ENCODE measurements at regions not wholly inside any gene's neighbourhood (a gene's known extent, or its start where the extent isn't known, plus 50 kb on each side); places are given as distances from the start of the nearest gene placed in this dataset.
"Not testable (repeated sequence)": the region's sequence is repeated elsewhere in the genome, so short reads cannot be mapped to it uniquely, and the experiment has no call there.

DNA sequence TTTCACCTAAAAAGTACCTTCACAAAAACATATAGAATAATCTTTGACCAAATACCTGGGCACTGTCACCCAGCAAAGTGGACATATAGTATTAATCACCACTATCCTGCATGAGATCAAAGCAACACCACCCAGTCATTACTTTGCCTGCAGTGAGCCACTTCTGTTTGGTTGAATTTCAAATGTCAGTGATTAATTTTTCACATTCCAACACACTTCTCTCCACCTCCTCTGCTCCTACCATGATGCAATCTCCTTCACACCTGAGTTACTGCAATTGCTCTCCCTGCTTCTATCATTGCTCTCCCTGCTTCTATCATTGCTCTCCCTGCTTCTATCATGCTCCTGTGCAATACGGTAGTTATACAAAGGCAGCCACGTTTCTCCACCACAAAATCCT, 106.1 kb upstream of the NETO1 start:
- H3K9me3 ChIP-seq, result no peaks in the 10 kb centered on the region
- in situ Hi-C loops (cut with MboI; ENCODE audit: low pct_ligation_motif_present in 1 of 4, low pct_unique_long_range_greater_than_20kb in 1 of 4, low sequenced_read_pairs in 3 of 4), result no loop called here
- DNase-seq, result no peak
- no peaks in the 10 kb centered on the region for H3K36me3 ChIP-seq
- no peak overlapping the region for H3K27ac ChIP-seq
- H3K4me1 ChIP-seq, result no peaks in the 10 kb centered on the region
- TF ChIP-seq CTCF (IDR thresholded peaks at IDR 0.05), result no peak
- TF ChIP-seq POLR2AphosphoS5 (IDR thresholded peaks at IDR 0.05), result no peak
- no peak for TF ChIP-seq POLR2A (IDR thresholded peaks at IDR 0.05)
- TF ChIP-seq EP300 (IDR thresholded peaks at IDR 0.05; ENCODE audit: low read depth), result no peak
- 69 to 73% methylated on average over 2 of the region's 2 CpGs for WGBS, 2 donors (ENCODE audit: low coverage in 1 of 2)
- H3K27me3 ChIP-seq, result no peaks in the 10 kb centered on the region
- intact Hi-C loops (cut with DNase I; ENCODE audit: low total_unique reads), result no loop called here
- no peak overlapping the region for H3K4me3 ChIP-seq

DNA sequence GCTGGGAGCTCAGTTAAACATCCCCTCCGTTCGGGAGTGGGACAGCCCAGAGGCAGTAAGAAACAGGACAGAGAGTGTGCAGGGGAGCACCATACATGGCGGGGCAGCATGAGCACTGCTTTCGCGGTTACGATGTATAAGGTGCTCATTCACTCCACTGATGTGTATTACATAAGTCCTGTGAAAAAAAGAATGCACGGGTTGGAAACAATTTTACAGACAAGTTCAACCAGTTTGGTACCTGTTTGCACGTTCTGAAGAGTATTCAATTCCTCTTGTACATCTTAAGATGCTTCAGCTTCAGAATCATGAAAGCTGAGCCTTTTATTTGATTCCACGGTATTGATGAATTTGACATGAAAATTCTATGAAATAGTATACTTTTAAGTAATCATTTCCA, 97.8 kb upstream of the NETO1 start:
- 59 to 71% methylated on average over 4 to 9 of the region's 9 CpGs for WGBS, 2 donors (ENCODE audit: low coverage in 1 of 2)
- intact Hi-C loops (cut with DNase I; ENCODE audit: low total_unique reads), result no loop called here
- no peak overlapping the region for H3K4me3 ChIP-seq
- H3K27me3 ChIP-seq, result no peaks in the 10 kb centered on the region
- no peaks in the 10 kb centered on the region for H3K36me3 ChIP-seq
- in situ Hi-C loops (cut with MboI; ENCODE audit: low pct_ligation_motif_present in 1 of 4, low pct_unique_long_range_greater_than_20kb in 1 of 4, low sequenced_read_pairs in 3 of 4), result no loop called here
- no peaks in the 10 kb centered on the region for H3K4me1 ChIP-seq
- H3K27ac ChIP-seq, result no peak overlapping the region
- no peak for DNase-seq
- no peaks in the 10 kb centered on the region for H3K9me3 ChIP-seq
- no peak for TF ChIP-seq CTCF (IDR thresholded peaks at IDR 0.05)
- no peak for TF ChIP-seq POLR2AphosphoS5 (IDR thresholded peaks at IDR 0.05)
- no peak for TF ChIP-seq POLR2A (IDR thresholded peaks at IDR 0.05)
- TF ChIP-seq EP300 (IDR thresholded peaks at IDR 0.05; ENCODE audit: low read depth), result no peak

- H3K27ac ChIP-seq; H3K4me3 ChIP-seq; H3K9me3 ChIP-seq; DNase-seq; intact Hi-C loops (cut with DNase I; ENCODE audit: low total_unique reads); in situ Hi-C loops (cut with MboI; ENCODE audit: low pct_ligation_motif_present in 1 of 4, low pct_unique_long_range_greater_than_20kb in 1 of 4, low sequenced_read_pairs in 3 of 4); H3K27me3 ChIP-seq; H3K4me1 ChIP-seq; H3K36me3 ChIP-seq: not testable (repeated sequence)
These were observed 90.4 kb upstream of the NETO1 start for GRCh38 chr18:72958195-72958594.

- in situ Hi-C loops (cut with MboI; ENCODE audit: low pct_ligation_motif_present in 1 of 4, low pct_unique_long_range_greater_than_20kb in 1 of 4, low sequenced_read_pairs in 3 of 4) (no loop called here), intact Hi-C loops (cut with DNase I; ENCODE audit: low total_unique reads) (no loop called here)
- Histone ChIP-seq H3K27me3 (no peaks in the 10 kb centered on the region), H3K4me1 (no peaks in the 10 kb centered on the region), H3K4me3 (no peak overlapping the region), H3K9me3 (no peaks in the 10 kb centered on the region), H3K27ac (no peak overlapping the region), H3K36me3 (no peaks in the 10 kb centered on the region)
- WGBS, 2 donors (ENCODE audit: low coverage in 1 of 2), result 37 to 51% methylated on average over 3 of the region's 3 CpGs
- no peak for DNase-seq
- no peak for TF ChIP-seq POLR2AphosphoS5 (IDR thresholded peaks at IDR 0.05)
- no peak for TF ChIP-seq POLR2A (IDR thresholded peaks at IDR 0.05)
- TF ChIP-seq EP300 (IDR thresholded peaks at IDR 0.05; ENCODE audit: low read depth), result no peak
- TF ChIP-seq CTCF (IDR thresholded peaks at IDR 0.05), result no peak
These were observed 80.7 kb upstream of the NETO1 start for GRCh38 chr18:72948439-72948838.

- TF ChIP-seq POLR2AphosphoS5 (IDR thresholded peaks at IDR 0.05) (no peak), POLR2A (IDR thresholded peaks at IDR 0.05) (no peak), EP300 (IDR thresholded peaks at IDR 0.05; ENCODE audit: low read depth) (no peak)
- 75 to 89% methylated on average over 2 of the region's 2 CpGs for WGBS, 2 donors (ENCODE audit: low coverage in 1 of 2)
- no peaks in the 10 kb centered on the region for H3K9me3 ChIP-seq
- H3K4me3 ChIP-seq, result no peak overlapping the region
- H3K27ac ChIP-seq, result no peak overlapping the region
- no peaks in the 10 kb centered on the region for H3K4me1 ChIP-seq
- H3K36me3 ChIP-seq, result no peaks in the 10 kb centered on the region
- intact Hi-C loops (cut with DNase I; ENCODE audit: low total_unique reads), result no loop called here
- in situ Hi-C loops (cut with MboI; ENCODE audit: low pct_ligation_motif_present in 1 of 4, low pct_unique_long_range_greater_than_20kb in 1 of 4, low sequenced_read_pairs in 3 of 4), result no loop called here
- no peak for DNase-seq
- H3K27me3 ChIP-seq, result no peaks in the 10 kb centered on the region
These were observed 75.0 kb upstream of the NETO1 start for GRCh38 chr18:72942766-72943165.

All from transverse colon (tissue), 4 donors.